Cardiac fibroblast (primary cell): ENCODE measurements at regions not wholly inside any gene's neighbourhood (a gene's known extent, or its start where the extent isn't known, plus 50 kb on each side); places are given as distances from the start of the nearest gene placed in this dataset.

Experiments used
- DNase-seq, 2 donors: peaks; one replicate each; pipeline versions ENCODE4 v3.0.0 to v3.0.0-alpha.2; 2010; ENCODE audit warnings: low read depth in 2 of 2
- H3K4me3 ChIP-seq, 2 donors: replicated peaks in 1 of 2; 1 replicate in 1 of 2; 2 replicates in 1 of 2; pipeline ENCODE4 v1.5.1; 2011; ENCODE audit warnings: low read depth in 2 of 2, low read length in 2 of 2, mild to moderate bottlenecking in 2 of 2, moderate library complexity in 1 of 2
- TF ChIP-seq, protein P1 (sequence below): IDR thresholded peaks from one replicate; pipeline ENCODE4 v1.5.1; 2011; ENCODE audit warnings: low read depth, mild to moderate bottlenecking, low read length, inconsistent platforms

DNA sequence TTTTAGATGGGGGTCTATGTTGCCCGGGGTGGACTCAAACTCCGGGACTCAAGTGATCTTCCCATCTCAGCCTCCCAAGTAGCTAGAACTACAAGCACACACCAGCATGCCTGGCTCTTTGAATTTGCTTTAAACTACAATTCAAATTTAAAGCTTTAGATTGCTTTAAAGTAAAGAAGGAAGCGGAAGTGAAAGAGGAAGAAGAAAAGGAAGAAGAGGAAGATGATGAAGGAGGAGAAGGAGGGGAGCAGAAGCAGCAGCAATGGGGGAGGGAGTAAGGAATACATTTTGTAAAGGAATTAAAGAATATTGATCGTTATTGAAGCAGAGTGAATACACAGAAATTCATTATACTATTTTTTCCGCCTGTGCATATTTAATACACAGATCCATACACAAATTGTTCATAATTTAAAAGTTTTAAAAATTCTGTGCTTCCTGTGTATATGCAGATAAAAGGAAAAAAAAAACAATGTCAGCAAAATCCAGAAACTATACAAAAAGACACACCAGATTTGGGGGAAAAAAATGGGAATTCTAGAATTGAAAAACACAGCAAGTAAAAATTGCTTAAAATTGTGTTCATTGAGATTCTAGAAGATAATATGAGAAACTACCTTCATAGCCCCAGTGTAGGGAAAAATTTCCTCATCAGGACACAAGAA is 60.8 kb upstream of the KCNMA1 start:
- TF ChIP-seq, protein P1, sequence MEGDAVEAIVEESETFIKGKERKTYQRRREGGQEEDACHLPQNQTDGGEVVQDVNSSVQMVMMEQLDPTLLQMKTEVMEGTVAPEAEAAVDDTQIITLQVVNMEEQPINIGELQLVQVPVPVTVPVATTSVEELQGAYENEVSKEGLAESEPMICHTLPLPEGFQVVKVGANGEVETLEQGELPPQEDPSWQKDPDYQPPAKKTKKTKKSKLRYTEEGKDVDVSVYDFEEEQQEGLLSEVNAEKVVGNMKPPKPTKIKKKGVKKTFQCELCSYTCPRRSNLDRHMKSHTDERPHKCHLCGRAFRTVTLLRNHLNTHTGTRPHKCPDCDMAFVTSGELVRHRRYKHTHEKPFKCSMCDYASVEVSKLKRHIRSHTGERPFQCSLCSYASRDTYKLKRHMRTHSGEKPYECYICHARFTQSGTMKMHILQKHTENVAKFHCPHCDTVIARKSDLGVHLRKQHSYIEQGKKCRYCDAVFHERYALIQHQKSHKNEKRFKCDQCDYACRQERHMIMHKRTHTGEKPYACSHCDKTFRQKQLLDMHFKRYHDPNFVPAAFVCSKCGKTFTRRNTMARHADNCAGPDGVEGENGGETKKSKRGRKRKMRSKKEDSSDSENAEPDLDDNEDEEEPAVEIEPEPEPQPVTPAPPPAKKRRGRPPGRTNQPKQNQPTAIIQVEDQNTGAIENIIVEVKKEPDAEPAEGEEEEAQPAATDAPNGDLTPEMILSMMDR = no peak
- DNase-seq = no peak
- no peak overlapping the region for H3K4me3 ChIP-seq

DNA sequence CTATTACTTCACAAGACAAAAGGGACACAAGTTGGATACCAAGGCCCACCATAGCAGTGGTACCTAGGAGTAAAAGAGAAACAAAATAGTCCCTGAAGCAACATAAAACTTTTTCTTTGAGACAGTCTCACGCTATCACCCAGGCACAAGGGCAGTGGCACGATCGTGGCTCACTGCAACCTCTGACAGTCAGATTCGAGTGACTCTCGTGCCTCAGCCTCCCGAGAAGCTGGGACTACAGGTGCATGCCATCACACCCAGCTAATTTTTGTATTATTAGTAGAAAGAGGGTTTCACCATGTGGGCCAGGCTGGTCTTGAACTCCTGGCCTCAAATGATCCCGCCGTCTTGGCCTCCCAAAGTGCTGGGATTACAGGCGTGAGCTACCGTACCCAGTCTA is 59.0 kb upstream of the KCNMA1 start:
- TF ChIP-seq, protein P1 = no peak
- H3K4me3 ChIP-seq = no peak overlapping the region

GRCh38 chr10:77695186-77695585 is 57.6 kb upstream of the KCNMA1 start:
- DNase-seq = no peak
- TF ChIP-seq, protein P1 = no peak
- H3K4me3 ChIP-seq = no peak overlapping the region

More for the DNA sequence above, 59.0 kb upstream of the KCNMA1 start:
- DNase-seq = no peak

DNA sequence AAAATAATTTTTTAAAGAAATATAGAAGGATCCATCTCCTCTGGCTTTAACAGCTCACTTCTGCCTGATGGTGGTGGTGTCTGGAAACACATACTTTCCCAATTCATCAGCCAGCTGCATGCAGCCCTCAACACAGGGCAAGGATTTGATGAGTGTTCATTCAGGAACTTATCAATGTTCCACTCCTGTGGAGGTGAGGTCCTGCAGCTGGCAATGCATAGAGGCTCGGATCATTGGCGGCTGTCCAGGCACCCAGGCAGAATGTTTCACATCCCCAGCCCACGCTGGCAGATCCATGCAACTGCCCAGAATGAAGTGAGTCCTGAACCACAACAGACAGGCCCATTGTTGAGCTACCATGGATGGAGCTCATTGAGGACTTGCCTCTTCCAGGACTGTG is 55.2 kb upstream of the KCNMA1 start:
- H3K4me3 ChIP-seq = no peak overlapping the region
- DNase-seq = peak; percentile 46 to 55
- TF ChIP-seq, protein P1 = peak; percentile 12

GRCh38 chr10:77689339-77689738 is 51.7 kb upstream of the KCNMA1 start:
- no peak overlapping the region for H3K4me3 ChIP-seq
- TF ChIP-seq, protein P1 = no peak
- no peak for DNase-seq

DNA sequence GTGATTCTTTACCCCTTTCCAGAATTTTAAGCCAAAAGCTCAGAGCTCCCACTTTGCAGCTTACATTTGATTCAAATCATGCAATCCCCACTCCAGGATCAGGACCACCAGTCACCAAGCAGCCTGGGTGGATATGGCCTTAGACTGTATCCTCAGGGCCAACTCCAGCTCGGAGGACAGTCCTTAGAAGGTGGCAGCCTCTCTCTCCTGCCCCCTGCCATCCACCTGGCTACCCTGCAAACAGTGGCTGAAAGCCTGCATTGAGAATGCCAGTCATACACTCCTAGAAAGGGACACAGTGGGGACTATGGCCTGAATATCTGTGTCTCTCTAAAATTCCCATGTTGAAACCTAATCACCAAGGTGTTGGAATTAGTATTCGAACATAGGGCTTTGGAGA is 50.0 kb upstream of the KCNMA1 start:
- no peak for DNase-seq
- TF ChIP-seq, protein P1 = no peak
- no peak overlapping the region for H3K4me3 ChIP-seq
